ENCODE measurements at regions not wholly inside any gene's neighbourhood (a gene's known extent, or its start where the extent isn't known, plus 50 kb on each side); places are given as distances from the start of the nearest gene placed in this dataset.
A peak's percentile ranks its signal among the peaks of the same experiment; 100 is the strongest.

DNA sequence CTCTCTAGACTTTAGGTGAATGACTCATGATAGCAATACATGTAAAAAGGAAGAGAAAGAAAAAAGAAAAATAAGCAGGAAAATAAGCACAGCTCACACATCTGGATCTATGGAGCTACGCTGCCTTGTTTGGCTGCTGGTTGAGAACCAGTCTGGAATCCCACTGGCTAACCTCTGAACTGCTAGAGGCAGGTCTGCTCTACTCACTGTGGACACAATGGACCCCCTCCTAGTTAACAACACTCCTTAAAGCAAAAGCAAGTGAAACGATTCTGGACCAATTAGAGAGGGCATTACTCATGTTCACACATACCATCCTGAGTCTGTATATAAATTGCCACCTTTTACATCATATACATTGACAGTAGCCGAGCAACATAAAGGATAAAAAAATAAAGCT is 383.2 kb upstream of the FLRT2 start:
- Mint-ChIP-seq H3K9me3 (peaks cover 11% of the 10 kb centered on the region), H3K36me3 (0 out of 2 replicates have a peak, but pooled peaks cover 3% of the 10 kb centered on the region), H3K4me1 (no peaks in the 10 kb centered on the region), H3K27me3 (ENCODE audit: low read depth) (no peaks in the 10 kb centered on the region), H3K4me3 (no peak overlapping the region), H3K27ac (no peak overlapping the region)
- ATAC-seq: peak; percentile 51
- ChIA-PET CTCF (no interaction called here), POLR2A (no interaction called here)
- no peak for DNase-seq (ENCODE audit: low spot score)
- TF ChIP-seq TP53 (CRISPR knock-in tag; IDR thresholded peaks at IDR 0.05) (no peak), ZNF317 (CRISPR knock-in tag; IDR thresholded peaks at IDR 0.05; ENCODE audit: borderline replicate concordance, low read depth) (no peak)

DNA sequence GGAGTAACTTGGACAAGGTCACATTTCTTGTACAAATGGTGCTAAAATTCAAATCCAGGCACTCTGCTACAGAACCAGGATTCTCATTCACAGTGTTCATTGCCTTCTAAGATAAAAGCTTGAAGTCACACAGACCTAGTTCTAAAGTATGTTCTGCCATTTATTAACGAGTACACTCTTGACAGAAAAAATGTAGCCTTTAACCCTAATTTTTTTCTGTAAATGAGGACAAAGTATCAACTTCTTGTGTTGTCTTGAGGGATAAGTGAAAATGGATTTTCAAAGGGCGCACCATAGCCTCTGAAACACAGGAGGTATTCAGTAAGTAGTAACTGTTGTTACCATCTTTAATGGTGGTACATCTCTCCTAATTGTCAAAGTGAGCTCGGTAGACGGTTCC is 379.8 kb upstream of the FLRT2 start:
- POLR2A ChIA-PET: no interaction called here
- no peak for ATAC-seq
- Mint-ChIP-seq H3K4me3 (no peak overlapping the region), H3K27me3 (ENCODE audit: low read depth) (no peaks in the 10 kb centered on the region), H3K27ac (no peak overlapping the region), H3K4me1 (no peaks in the 10 kb centered on the region), H3K36me3 (0 out of 2 replicates have a peak, but pooled peaks cover 3% of the 10 kb centered on the region), H3K9me3 (peaks cover 11% of the 10 kb centered on the region)
- CTCF ChIA-PET: interaction anchor here (0.9 kb wide), 1 partner anchor 384 kb away, joined by 3 read pairs; no protein-coding TSS in a partner anchor
- DNase-seq (ENCODE audit: low spot score): no peak
- TF ChIP-seq TCF7 (CRISPR knock-in tag; IDR thresholded peaks at IDR 0.05; ENCODE audit: low read depth) (no peak), ZNF317 (CRISPR knock-in tag; IDR thresholded peaks at IDR 0.05; ENCODE audit: borderline replicate concordance, low read depth) (no peak), NR2C2 (CRISPR knock-in tag; IDR thresholded peaks at IDR 0.05) (no peak), SOX15 (CRISPR knock-in tag; IDR thresholded peaks at IDR 0.05) (no peak), ZNF423 (CRISPR knock-in tag; IDR thresholded peaks at IDR 0.05) (no peak), NFATC4 (CRISPR knock-in tag; IDR thresholded peaks at IDR 0.05) (no peak), ZNF232 (CRISPR knock-in tag; IDR thresholded peaks at IDR 0.05) (no peak)
- TF ChIP-seq, protein P1, sequence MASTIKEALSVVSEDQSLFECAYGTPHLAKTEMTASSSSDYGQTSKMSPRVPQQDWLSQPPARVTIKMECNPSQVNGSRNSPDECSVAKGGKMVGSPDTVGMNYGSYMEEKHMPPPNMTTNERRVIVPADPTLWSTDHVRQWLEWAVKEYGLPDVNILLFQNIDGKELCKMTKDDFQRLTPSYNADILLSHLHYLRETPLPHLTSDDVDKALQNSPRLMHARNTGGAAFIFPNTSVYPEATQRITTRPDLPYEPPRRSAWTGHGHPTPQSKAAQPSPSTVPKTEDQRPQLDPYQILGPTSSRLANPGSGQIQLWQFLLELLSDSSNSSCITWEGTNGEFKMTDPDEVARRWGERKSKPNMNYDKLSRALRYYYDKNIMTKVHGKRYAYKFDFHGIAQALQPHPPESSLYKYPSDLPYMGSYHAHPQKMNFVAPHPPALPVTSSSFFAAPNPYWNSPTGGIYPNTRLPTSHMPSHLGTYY (CRISPR knock-in tag; IDR thresholded peaks at IDR 0.05): no peak
- TF ChIP-seq, protein P2, sequence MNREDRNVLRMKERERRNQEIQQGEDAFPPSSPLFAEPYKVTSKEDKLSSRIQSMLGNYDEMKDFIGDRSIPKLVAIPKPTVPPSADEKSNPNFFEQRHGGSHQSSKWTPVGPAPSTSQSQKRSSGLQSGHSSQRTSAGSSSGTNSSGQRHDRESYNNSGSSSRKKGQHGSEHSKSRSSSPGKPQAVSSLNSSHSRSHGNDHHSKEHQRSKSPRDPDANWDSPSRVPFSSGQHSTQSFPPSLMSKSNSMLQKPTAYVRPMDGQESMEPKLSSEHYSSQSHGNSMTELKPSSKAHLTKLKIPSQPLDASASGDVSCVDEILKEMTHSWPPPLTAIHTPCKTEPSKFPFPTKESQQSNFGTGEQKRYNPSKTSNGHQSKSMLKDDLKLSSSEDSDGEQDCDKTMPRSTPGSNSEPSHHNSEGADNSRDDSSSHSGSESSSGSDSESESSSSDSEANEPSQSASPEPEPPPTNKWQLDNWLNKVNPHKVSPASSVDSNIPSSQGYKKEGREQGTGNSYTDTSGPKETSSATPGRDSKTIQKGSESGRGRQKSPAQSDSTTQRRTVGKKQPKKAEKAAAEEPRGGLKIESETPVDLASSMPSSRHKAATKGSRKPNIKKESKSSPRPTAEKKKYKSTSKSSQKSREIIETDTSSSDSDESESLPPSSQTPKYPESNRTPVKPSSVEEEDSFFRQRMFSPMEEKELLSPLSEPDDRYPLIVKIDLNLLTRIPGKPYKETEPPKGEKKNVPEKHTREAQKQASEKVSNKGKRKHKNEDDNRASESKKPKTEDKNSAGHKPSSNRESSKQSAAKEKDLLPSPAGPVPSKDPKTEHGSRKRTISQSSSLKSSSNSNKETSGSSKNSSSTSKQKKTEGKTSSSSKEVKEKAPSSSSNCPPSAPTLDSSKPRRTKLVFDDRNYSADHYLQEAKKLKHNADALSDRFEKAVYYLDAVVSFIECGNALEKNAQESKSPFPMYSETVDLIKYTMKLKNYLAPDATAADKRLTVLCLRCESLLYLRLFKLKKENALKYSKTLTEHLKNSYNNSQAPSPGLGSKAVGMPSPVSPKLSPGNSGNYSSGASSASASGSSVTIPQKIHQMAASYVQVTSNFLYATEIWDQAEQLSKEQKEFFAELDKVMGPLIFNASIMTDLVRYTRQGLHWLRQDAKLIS (CRISPR knock-in tag; IDR thresholded peaks at IDR 0.05; ENCODE audit: borderline replicate concordance): no peak
- TF ChIP-seq, protein P3, sequence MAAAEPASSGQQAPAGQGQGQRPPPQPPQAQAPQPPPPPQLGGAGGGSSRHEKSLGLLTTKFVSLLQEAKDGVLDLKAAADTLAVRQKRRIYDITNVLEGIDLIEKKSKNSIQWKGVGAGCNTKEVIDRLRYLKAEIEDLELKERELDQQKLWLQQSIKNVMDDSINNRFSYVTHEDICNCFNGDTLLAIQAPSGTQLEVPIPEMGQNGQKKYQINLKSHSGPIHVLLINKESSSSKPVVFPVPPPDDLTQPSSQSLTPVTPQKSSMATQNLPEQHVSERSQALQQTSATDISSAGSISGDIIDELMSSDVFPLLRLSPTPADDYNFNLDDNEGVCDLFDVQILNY (CRISPR knock-in tag; IDR thresholded peaks at IDR 0.05): no peak

DNA sequence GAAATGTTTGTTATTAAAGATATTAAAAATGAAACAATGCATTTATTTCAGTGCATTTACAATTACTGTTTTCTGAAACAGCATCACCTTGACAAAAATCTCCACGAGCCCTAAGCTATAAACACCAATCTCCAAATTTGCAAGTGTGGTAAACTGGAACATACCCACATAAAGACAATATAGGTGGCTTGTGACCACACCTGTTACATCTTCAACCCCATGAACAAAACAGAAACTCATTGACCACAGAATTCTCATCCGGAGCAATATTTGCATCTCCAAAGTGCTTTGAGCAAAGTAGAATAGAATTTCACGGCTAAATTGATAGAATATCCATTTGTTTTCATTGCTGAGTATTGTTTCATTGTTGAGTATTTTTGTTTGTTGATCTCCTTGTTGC is 375.2 kb upstream of the FLRT2 start:
- POLR2A ChIA-PET: no interaction called here
- no peak for DNase-seq (ENCODE audit: low spot score)
- CTCF ChIA-PET: no interaction called here
- no peak for TF ChIP-seq ZBTB21 (CRISPR knock-in tag; IDR thresholded peaks at IDR 0.05; ENCODE audit: borderline replicate concordance)
- TF ChIP-seq, protein P4, sequence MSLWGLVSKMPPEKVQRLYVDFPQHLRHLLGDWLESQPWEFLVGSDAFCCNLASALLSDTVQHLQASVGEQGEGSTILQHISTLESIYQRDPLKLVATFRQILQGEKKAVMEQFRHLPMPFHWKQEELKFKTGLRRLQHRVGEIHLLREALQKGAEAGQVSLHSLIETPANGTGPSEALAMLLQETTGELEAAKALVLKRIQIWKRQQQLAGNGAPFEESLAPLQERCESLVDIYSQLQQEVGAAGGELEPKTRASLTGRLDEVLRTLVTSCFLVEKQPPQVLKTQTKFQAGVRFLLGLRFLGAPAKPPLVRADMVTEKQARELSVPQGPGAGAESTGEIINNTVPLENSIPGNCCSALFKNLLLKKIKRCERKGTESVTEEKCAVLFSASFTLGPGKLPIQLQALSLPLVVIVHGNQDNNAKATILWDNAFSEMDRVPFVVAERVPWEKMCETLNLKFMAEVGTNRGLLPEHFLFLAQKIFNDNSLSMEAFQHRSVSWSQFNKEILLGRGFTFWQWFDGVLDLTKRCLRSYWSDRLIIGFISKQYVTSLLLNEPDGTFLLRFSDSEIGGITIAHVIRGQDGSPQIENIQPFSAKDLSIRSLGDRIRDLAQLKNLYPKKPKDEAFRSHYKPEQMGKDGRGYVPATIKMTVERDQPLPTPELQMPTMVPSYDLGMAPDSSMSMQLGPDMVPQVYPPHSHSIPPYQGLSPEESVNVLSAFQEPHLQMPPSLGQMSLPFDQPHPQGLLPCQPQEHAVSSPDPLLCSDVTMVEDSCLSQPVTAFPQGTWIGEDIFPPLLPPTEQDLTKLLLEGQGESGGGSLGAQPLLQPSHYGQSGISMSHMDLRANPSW (CRISPR knock-in tag; conservative IDR thresholded peaks at IDR 0.05; ENCODE audit: low read depth): no peak
- TF ChIP-seq ZNF416 (CRISPR knock-in tag; IDR thresholded peaks at IDR 0.05): no peak
- no peak for TF ChIP-seq ZNF423 (CRISPR knock-in tag; IDR thresholded peaks at IDR 0.05)
- TF ChIP-seq MYBL2 (CRISPR knock-in tag; IDR thresholded peaks at IDR 0.05): no peak
- TF ChIP-seq, protein P5, sequence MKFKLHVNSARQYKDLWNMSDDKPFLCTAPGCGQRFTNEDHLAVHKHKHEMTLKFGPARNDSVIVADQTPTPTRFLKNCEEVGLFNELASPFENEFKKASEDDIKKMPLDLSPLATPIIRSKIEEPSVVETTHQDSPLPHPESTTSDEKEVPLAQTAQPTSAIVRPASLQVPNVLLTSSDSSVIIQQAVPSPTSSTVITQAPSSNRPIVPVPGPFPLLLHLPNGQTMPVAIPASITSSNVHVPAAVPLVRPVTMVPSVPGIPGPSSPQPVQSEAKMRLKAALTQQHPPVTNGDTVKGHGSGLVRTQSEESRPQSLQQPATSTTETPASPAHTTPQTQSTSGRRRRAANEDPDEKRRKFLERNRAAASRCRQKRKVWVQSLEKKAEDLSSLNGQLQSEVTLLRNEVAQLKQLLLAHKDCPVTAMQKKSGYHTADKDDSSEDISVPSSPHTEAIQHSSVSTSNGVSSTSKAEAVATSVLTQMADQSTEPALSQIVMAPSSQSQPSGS (CRISPR knock-in tag; IDR thresholded peaks at IDR 0.05; ENCODE audit: borderline replicate concordance, low read depth): no peak
- TF ChIP-seq ZNF671 (CRISPR knock-in tag; IDR thresholded peaks at IDR 0.05): no peak
- TF ChIP-seq, protein P6, sequence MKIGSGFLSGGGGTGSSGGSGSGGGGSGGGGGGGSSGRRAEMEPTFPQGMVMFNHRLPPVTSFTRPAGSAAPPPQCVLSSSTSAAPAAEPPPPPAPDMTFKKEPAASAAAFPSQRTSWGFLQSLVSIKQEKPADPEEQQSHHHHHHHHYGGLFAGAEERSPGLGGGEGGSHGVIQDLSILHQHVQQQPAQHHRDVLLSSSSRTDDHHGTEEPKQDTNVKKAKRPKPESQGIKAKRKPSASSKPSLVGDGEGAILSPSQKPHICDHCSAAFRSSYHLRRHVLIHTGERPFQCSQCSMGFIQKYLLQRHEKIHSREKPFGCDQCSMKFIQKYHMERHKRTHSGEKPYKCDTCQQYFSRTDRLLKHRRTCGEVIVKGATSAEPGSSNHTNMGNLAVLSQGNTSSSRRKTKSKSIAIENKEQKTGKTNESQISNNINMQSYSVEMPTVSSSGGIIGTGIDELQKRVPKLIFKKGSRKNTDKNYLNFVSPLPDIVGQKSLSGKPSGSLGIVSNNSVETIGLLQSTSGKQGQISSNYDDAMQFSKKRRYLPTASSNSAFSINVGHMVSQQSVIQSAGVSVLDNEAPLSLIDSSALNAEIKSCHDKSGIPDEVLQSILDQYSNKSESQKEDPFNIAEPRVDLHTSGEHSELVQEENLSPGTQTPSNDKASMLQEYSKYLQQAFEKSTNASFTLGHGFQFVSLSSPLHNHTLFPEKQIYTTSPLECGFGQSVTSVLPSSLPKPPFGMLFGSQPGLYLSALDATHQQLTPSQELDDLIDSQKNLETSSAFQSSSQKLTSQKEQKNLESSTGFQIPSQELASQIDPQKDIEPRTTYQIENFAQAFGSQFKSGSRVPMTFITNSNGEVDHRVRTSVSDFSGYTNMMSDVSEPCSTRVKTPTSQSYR (CRISPR knock-in tag; IDR thresholded peaks at IDR 0.05): no peak
- TF ChIP-seq ZNF121 (CRISPR knock-in tag; IDR thresholded peaks at IDR 0.05): no peak
- TF ChIP-seq ZNF317 (CRISPR knock-in tag; IDR thresholded peaks at IDR 0.05; ENCODE audit: borderline replicate concordance, low read depth): no peak
- no peak for TF ChIP-seq GTF2I (CRISPR knock-in tag; conservative IDR thresholded peaks at IDR 0.05)

More for the DNA sequence above, 375.2 kb upstream of the FLRT2 start:
- ATAC-seq: no peak
- Mint-ChIP-seq H3K4me1 (no peaks in the 10 kb centered on the region), H3K27me3 (ENCODE audit: low read depth) (no peaks in the 10 kb centered on the region), H3K9me3 (no peaks in the 10 kb centered on the region), H3K27ac (no peak overlapping the region), H3K36me3 (no peaks in the 10 kb centered on the region), H3K4me3 (no peak overlapping the region)

All from WTC11 (cell line).